GM12873 (cell line): ENCODE measurements at regions not wholly inside any gene's neighbourhood (a gene's known extent, or its start where the extent isn't known, plus 50 kb on each side); places are given as distances from the start of the nearest gene placed in this dataset.

Source experiments
- CTCF ChIP-seq: IDR thresholded peaks from 2 replicates; pipeline ENCODE4 v1.5.1; 2012; ENCODE audit warnings: low read depth, mild to moderate bottlenecking, moderate library complexity, low read length, control low read depth; ENCODE audit not compliant: insufficient read depth; ENCODE audit errors: missing control alignments

- TF ChIP-seq CTCF, result no peak
Observed at GRCh38 chr5:57332361-57332760, 150.2 kb downstream of the ACTBL2 start.

- no peak for TF ChIP-seq CTCF
Observed at GRCh38 chr5:57327561-57328367, 153.9 kb downstream of the GPBP1 start.

GRCh38 chr5:57325678-57326397 lies 152.0 kb downstream of the GPBP1 start:
- TF ChIP-seq CTCF, result no peak

GRCh38 chr5:57324861-57325260 lies 151.0 kb downstream of the GPBP1 start:
- no peak for TF ChIP-seq CTCF

GRCh38 chr5:57324181-57324580 lies 150.3 kb downstream of the GPBP1 start:
- TF ChIP-seq CTCF, result no peak

GRCh38 chr5:57320582-57320981 lies 146.7 kb downstream of the GPBP1 start:
- TF ChIP-seq CTCF, result no peak

GRCh38 chr5:57319628-57320027 lies 145.8 kb downstream of the GPBP1 start:
- no peak for TF ChIP-seq CTCF
